Esophagus squamous epithelium (tissue), 4 donors: ENCODE measurements at regions not wholly inside any gene's neighbourhood (a gene's known extent, or its start where the extent isn't known, plus 50 kb on each side); places are given as distances from the start of the nearest gene placed in this dataset.

Experiments
- CTCF ChIP-seq, 6 experiments: fragments of 450-650 bp in 4 of 6; fragments of 200-600 bp in 2 of 6; sonication (generic) in 2 of 6; IDR thresholded peaks; one replicate each; pipeline ENCODE4 v1.5.1; 2016 to 2019; ENCODE audit warnings: antibody characterized with exemption in 6 of 6, mild to moderate bottlenecking in 4 of 6, moderate library complexity in 4 of 6
- POLR2A ChIP-seq, 4 donors: fragments of 450-650 bp; IDR thresholded peaks; one replicate each; pipeline ENCODE4 v1.6.1; 2017; ENCODE audit warnings: antibody characterized with exemption in 4 of 4, mild to moderate bottlenecking in 4 of 4, moderate library complexity in 3 of 4

- TF ChIP-seq CTCF (IDR thresholded peaks at IDR 0.05), result no peak
- no peak for TF ChIP-seq POLR2A (IDR thresholded peaks at IDR 0.05)
Observed at GRCh38 chrX:131923614-131924250, 99.4 kb upstream of the STK26 start.
